ENCODE measurements at regions not wholly inside any gene's neighbourhood (a gene's known extent, or its start where the extent isn't known, plus 50 kb on each side); places are given as distances from the start of the nearest gene placed in this dataset.

GRCh38 chr7:359766-360361 lies 69.9 kb downstream of the FOXL3 start:
- TF ChIP-seq EZH2 (IDR thresholded peaks at IDR 0.05; ENCODE audit: low read length) (no peak), CTCF (optimal IDR thresholded peaks at IDR 0.05 in 1 of 3, IDR thresholded peaks at IDR 0.05 in 1 of 3, conservative IDR thresholded peaks at IDR 0.05 in 1 of 3; ENCODE audit: extremely low read depth in 1 of 3, insufficient read depth in 2 of 3, low read length in 3 of 3) (no peak)

Measured in keratinocyte (primary cell).